ENCODE measurements at regions not wholly inside any gene's neighbourhood (a gene's known extent, or its start where the extent isn't known, plus 50 kb on each side); places are given as distances from the start of the nearest gene placed in this dataset.

DNA sequence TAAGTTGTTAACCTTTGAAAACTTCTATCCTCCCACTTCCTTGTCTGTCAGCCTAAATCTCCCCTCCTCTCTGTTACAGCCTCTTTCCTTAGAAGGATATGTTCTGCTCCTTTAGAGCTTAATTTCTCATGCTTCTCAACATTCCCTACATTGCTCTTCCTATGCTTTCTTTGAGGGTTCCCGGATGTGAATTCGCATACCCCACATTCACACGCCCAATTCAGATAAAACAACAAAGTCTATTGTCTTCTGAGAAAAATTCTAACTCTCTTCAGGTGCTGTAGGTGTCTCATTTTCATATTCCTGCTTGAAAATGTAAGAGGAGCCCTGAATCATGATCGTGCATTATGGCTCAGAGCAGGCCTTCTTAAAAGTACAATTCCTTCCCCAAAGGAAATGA, 171.8 kb upstream of the DPH6 start:
- TF ChIP-seq SUZ12 (IDR thresholded peaks at IDR 0.05; ENCODE audit: unreplicated experiment), result no peak
- TF ChIP-seq, protein P1, sequence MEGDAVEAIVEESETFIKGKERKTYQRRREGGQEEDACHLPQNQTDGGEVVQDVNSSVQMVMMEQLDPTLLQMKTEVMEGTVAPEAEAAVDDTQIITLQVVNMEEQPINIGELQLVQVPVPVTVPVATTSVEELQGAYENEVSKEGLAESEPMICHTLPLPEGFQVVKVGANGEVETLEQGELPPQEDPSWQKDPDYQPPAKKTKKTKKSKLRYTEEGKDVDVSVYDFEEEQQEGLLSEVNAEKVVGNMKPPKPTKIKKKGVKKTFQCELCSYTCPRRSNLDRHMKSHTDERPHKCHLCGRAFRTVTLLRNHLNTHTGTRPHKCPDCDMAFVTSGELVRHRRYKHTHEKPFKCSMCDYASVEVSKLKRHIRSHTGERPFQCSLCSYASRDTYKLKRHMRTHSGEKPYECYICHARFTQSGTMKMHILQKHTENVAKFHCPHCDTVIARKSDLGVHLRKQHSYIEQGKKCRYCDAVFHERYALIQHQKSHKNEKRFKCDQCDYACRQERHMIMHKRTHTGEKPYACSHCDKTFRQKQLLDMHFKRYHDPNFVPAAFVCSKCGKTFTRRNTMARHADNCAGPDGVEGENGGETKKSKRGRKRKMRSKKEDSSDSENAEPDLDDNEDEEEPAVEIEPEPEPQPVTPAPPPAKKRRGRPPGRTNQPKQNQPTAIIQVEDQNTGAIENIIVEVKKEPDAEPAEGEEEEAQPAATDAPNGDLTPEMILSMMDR (IDR thresholded peaks at IDR 0.05 in 2 of 3, conservative IDR thresholded peaks at IDR 0.05 in 1 of 3; ENCODE audit: control insufficient read depth in 2 of 3, extremely low read depth in 1 of 3, insufficient read depth in 1 of 3, low read depth in 3 of 3, low read length in 3 of 3), result no peak
- TF ChIP-seq, protein P2, sequence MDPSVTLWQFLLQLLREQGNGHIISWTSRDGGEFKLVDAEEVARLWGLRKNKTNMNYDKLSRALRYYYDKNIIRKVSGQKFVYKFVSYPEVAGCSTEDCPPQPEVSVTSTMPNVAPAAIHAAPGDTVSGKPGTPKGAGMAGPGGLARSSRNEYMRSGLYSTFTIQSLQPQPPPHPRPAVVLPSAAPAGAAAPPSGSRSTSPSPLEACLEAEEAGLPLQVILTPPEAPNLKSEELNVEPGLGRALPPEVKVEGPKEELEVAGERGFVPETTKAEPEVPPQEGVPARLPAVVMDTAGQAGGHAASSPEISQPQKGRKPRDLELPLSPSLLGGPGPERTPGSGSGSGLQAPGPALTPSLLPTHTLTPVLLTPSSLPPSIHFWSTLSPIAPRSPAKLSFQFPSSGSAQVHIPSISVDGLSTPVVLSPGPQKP (IDR thresholded peaks at IDR 0.05; ENCODE audit: low read depth, low read length), result no peak
- TF ChIP-seq MXI1 (IDR thresholded peaks at IDR 0.05; ENCODE audit: low read depth, low read length), result no peak
- TF ChIP-seq KAT2A (conservative IDR thresholded peaks at IDR 0.05; ENCODE audit: control insufficient read depth, low read depth, low read length), result no peak
- TF ChIP-seq POLR2AphosphoS5 (IDR thresholded peaks at IDR 0.05; ENCODE audit: low read length), result no peak
- TF ChIP-seq JUND (IDR thresholded peaks at IDR 0.05; ENCODE audit: low read depth, low read length), result no peak
- TF ChIP-seq MTA3 (IDR thresholded peaks at IDR 0.05; ENCODE audit: borderline replicate concordance, low read length), result no peak
- no peak for TF ChIP-seq POLR2AphosphoS2 (IDR thresholded peaks at IDR 0.05; ENCODE audit: low read depth, low read length)
- no peak for TF ChIP-seq ZNF274 (IDR thresholded peaks at IDR 0.05; ENCODE audit: insufficient read depth, insufficient read length)

Data from GM12878 (cell line).